HEK293T (cell line): ENCODE measurements at regions not wholly inside any gene's neighbourhood (a gene's known extent, or its start where the extent isn't known, plus 50 kb on each side); places are given as distances from the start of the nearest gene placed in this dataset.

Experiments
- CTCF ChIA-PET: fragments of 350-600 bp; formaldehyde crosslinking; extraction: SDS; loops from one replicate; lab custom pipeline; 2021; ENCODE audit warnings: antibody characterized with exemption, inconsistent platforms; lab: Yijun Ruan, JAX
- POLR2A ChIA-PET: fragments of 350-600 bp; formaldehyde crosslinking; extraction: SDS; loops from one replicate; lab custom pipeline; 2020; ENCODE audit warnings: antibody characterized with exemption, inconsistent platforms; lab: Yijun Ruan, JAX
- DNase-seq: peaks from one replicate; pipeline ENCODE4 v3.0.0; 2012; ENCODE audit warnings: mixed read lengths; ENCODE audit errors: extremely low spot score
- ARNT ChIP-seq: fragments of 450-650 bp; IDR thresholded peaks from 2 replicates; pipeline ENCODE4 v1.6.1; 2017; ENCODE audit warnings: mild to moderate bottlenecking
- BHLHE40 ChIP-seq: fragments of 450-650 bp; IDR thresholded peaks from 2 replicates; pipeline ENCODE4 v1.6.1; 2016; ENCODE audit warnings: mild to moderate bottlenecking, moderate library complexity, borderline replicate concordance
- CTBP1 ChIP-seq: fragments of 450-650 bp; IDR thresholded peaks from 2 replicates; pipeline ENCODE4 v1.6.1; 2016; ENCODE audit warnings: borderline replicate concordance
- ELF4 ChIP-seq: fragments of 450-650 bp; IDR thresholded peaks from 2 replicates; pipeline ENCODE4 v1.6.1; 2017; ENCODE audit warnings: antibody characterized with exemption
- FOXA1 ChIP-seq: fragments of 450-650 bp; IDR thresholded peaks from 2 replicates; pipeline ENCODE4 v1.6.1; 2016; ENCODE audit warnings: mild to moderate bottlenecking
- FOXK2 ChIP-seq: fragments of 450-650 bp; IDR thresholded peaks from 2 replicates; pipeline ENCODE4 v1.6.1; 2016; ENCODE audit warnings: mild to moderate bottlenecking
- FOXM1 ChIP-seq: fragments of 450-650 bp; IDR thresholded peaks from 2 replicates; pipeline ENCODE4 v1.6.1; 2017; ENCODE audit warnings: mild to moderate bottlenecking, borderline replicate concordance
- HDGF ChIP-seq: fragments of 450-650 bp; IDR thresholded peaks from 2 replicates; pipeline ENCODE4 v1.6.1; 2017; ENCODE audit warnings: antibody characterized with exemption, borderline replicate concordance
- L3MBTL2 ChIP-seq: fragments of 450-650 bp; conservative IDR thresholded peaks from 2 replicates; pipeline ENCODE4 v1.6.1; 2016; ENCODE audit warnings: mild to moderate bottlenecking
- LEF1 ChIP-seq: fragments of 450-650 bp; IDR thresholded peaks from 2 replicates; pipeline ENCODE4 v1.6.1; 2017; ENCODE audit warnings: mild to moderate bottlenecking, borderline replicate concordance
- NFRKB ChIP-seq: fragments of 450-650 bp; IDR thresholded peaks from 2 replicates; pipeline ENCODE4 v1.6.1; 2016; ENCODE audit warnings: mild to moderate bottlenecking, moderate library complexity
- SP1 ChIP-seq: fragments of 450-650 bp; IDR thresholded peaks from 2 replicates; pipeline ENCODE4 v1.6.1; 2017
- SUZ12 ChIP-seq: fragments of 450-650 bp; IDR thresholded peaks from 2 replicates; pipeline ENCODE4 v1.6.1; 2016; ENCODE audit warnings: mild to moderate bottlenecking
- TARDBP ChIP-seq: fragments of 450-650 bp; IDR thresholded peaks from 2 replicates; pipeline ENCODE4 v1.6.1; 2016
- ZNF384 ChIP-seq: fragments of 450-650 bp; IDR thresholded peaks from 2 replicates; pipeline ENCODE4 v1.6.1; 2016
- TF ChIP-seq, protein P1 (sequence below): fragments of 450-650 bp; IDR thresholded peaks from 2 replicates; pipeline ENCODE4 v1.6.1; 2016

- ChIA-PET POLR2A (interaction anchor here (3.2 kb wide), 1 partner anchor 478 kb away, joined by 19 read pairs; the partner anchor contains the start of gene CITED2), CTCF (interaction anchor here (0.6 kb wide), 1 partner anchor 483 kb away, joined by 3 read pairs; no protein-coding TSS in a partner anchor)
- TF ChIP-seq ZNF384 = no peak
- no peak for TF ChIP-seq SUZ12
- TF ChIP-seq SP1 = no peak
- TF ChIP-seq, protein P1, sequence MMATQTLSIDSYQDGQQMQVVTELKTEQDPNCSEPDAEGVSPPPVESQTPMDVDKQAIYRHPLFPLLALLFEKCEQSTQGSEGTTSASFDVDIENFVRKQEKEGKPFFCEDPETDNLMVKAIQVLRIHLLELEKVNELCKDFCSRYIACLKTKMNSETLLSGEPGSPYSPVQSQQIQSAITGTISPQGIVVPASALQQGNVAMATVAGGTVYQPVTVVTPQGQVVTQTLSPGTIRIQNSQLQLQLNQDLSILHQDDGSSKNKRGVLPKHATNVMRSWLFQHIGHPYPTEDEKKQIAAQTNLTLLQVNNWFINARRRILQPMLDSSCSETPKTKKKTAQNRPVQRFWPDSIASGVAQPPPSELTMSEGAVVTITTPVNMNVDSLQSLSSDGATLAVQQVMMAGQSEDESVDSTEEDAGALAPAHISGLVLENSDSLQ = peak; percentile 73
- no peak for TF ChIP-seq NFRKB
- no peak for DNase-seq
Observed at GRCh38 chr6:139852488-139853140, 478.2 kb upstream of the CITED2 start.

DNA sequence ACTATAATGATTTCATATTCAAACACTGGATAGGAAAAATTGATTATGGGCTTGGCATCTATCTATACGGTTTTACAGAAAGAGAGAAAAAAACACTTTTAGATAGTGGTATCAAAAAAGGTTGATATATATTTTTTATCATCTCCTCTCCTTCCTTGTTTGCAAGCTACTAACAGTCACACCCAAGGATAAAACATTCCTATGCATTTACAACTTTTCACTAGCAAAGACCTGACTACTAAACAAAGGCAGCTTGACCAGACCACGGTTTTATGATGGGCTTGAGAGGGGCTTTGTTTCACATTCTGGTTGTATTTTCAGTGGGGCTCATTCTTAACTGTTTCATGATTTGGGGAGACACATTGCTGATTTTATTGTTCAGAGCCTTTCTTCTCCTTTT, 477.6 kb upstream of the CITED2 start:
- no peak for DNase-seq
- CTCF ChIA-PET = interaction anchor here (0.6 kb wide), 1 partner anchor 482 kb away, joined by 3 read pairs; no protein-coding TSS in a partner anchor
- POLR2A ChIA-PET = interaction anchor here (3.2 kb wide), 1 partner anchor 477 kb away, joined by 19 read pairs; the partner anchor contains the start of gene CITED2
- TF ChIP-seq CTBP1 = no peak
- no peak for TF ChIP-seq SUZ12
- TF ChIP-seq ELF4 = no peak

- ChIA-PET POLR2A (interaction anchor here (3.2 kb wide), 1 partner anchor 477 kb away, joined by 19 read pairs; the partner anchor contains the start of gene CITED2), CTCF (no interaction called here)
- DNase-seq = no peak
- TF ChIP-seq FOXK2 (no peak), CTBP1 (no peak), L3MBTL2 (no peak), LEF1 (no peak)
Observed at GRCh38 chr6:139851206-139851605, 476.8 kb upstream of the CITED2 start.

- POLR2A ChIA-PET = no interaction called here
- CTCF ChIA-PET = no interaction called here
- DNase-seq = no peak
- TF ChIP-seq LEF1 (no peak), SP1 (no peak), FOXK2 (no peak), L3MBTL2 (no peak), ELF4 (no peak), FOXA1 (no peak), BHLHE40 (no peak), ARNT (no peak), ZNF384 (no peak), CTBP1 (no peak), NFRKB (no peak)
Observed at GRCh38 chr6:139850512-139850911, 476.1 kb upstream of the CITED2 start.

- TF ChIP-seq NFRKB = no peak
- no peak for TF ChIP-seq FOXA1
- TF ChIP-seq HDGF = no peak
- no peak for TF ChIP-seq ARNT
- TF ChIP-seq, protein P1 = no peak
- TF ChIP-seq LEF1 = no peak
- no peak for TF ChIP-seq TARDBP
- TF ChIP-seq CTBP1 = no peak
- no peak for TF ChIP-seq ZNF384
- TF ChIP-seq FOXK2 = no peak
- TF ChIP-seq FOXM1 = no peak
- no peak for TF ChIP-seq SUZ12
- TF ChIP-seq L3MBTL2 = no peak
- TF ChIP-seq SP1 = no peak
- no peak for TF ChIP-seq ELF4
- no peak for TF ChIP-seq BHLHE40
- POLR2A ChIA-PET = interaction anchor here (2.7 kb wide), 1 partner anchor 473 kb away, joined by 10 read pairs; the partner anchor contains the start of gene CITED2
- CTCF ChIA-PET = no interaction called here
- no peak for DNase-seq
Observed at GRCh38 chr6:139847457-139847813, 473.0 kb upstream of the CITED2 start.

DNA sequence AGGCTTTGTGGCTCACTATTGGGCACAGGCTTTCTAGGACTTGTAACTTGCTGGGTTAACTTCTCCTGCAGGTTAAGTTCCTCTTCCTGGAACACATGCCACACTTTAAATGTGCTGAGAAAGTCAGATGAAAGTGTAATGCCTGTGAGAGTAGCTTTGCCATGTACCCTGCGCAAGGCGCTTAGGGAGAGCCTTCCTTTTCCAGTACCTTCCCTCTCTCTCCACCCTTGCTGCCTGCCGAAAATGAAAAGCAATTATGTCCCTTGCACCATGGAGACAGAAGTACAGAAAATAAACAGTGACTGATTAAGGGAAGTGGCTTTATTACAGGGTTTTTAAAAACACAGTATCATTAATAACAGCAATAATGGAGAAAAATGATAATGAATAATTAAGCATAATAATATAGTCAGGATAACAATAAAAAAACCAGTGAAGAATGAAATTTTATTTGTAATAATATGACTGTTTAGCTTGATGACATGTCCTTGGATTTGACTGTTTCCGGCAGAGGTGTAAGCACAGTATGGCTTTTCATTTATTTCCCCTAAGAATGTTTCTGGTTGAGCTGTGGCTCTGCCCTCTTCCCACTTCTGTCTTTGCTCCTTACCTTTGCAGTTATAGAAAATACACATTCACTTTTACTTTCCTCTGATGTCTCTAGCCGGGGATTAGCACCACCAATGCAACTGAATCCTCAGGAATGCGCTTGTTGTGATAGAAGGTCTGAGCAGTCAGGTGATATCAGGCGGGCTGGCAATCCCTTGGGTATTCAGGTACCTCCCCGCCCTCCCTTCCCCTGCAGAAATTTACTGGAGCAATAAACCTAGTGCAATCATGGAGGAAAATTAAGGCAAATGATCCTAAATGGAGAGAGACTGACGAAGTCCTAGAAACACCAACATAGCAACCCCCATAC, 472.3 kb upstream of the CITED2 start:
- no peak for DNase-seq
- ChIA-PET CTCF (interaction anchor here (0.8 kb wide), 1 partner anchor 8 kb away, joined by 3 read pairs; no protein-coding TSS in a partner anchor), POLR2A (interaction anchor here (2.7 kb wide), 1 partner anchor 472 kb away, joined by 10 read pairs; the partner anchor contains the start of gene CITED2)
- TF ChIP-seq LEF1 = no peak
- TF ChIP-seq FOXK2 = no peak
- no peak for TF ChIP-seq ZNF384
- no peak for TF ChIP-seq BHLHE40
- TF ChIP-seq SUZ12 = no peak
- TF ChIP-seq FOXM1 = no peak
- TF ChIP-seq HDGF = no peak
- TF ChIP-seq CTBP1 = no peak
- TF ChIP-seq, protein P1 = no peak
- no peak for TF ChIP-seq ARNT
- TF ChIP-seq SP1 = no peak
